ENCODE measurements at regions not wholly inside any gene's neighbourhood (a gene's known extent, or its start where the extent isn't known, plus 50 kb on each side); places are given as distances from the start of the nearest gene placed in this dataset.

- no peak overlapping the region for H3K4me3 Mint-ChIP-seq
- peaks cover 2 to 7% (median 4%) of the 10 kb centered on the region in 5 donors for H3K9me3 Mint-ChIP-seq
- H3K27me3 Mint-ChIP-seq = peaks cover 0 to 7% of the 10 kb centered on the region in 2 donors
- H3K36me3 Mint-ChIP-seq = no peaks in the 10 kb centered on the region
- Histone ChIP-seq H3K36me3 (ENCODE audit: insufficient read depth, low read length) (no peaks in the 10 kb centered on the region), H3K9me3 (ENCODE audit: low read length) (no peaks in the 10 kb centered on the region), H3K4me3 (ENCODE audit: low read length) (no peak overlapping the region), H3K27ac (ENCODE audit: low read depth, low read length) (no peak overlapping the region), H3K27me3 (ENCODE audit: insufficient read depth, low read length, poor library complexity, severe bottlenecking) (no peaks in the 10 kb centered on the region), H3K4me1 (ENCODE audit: insufficient read depth, low read length) (no peaks in the 10 kb centered on the region)
- H3K4me1 Mint-ChIP-seq = no peaks in the 10 kb centered on the region
- DNase-seq = no peak
- no peak overlapping the region for H3K27ac Mint-ChIP-seq
- ChIA-PET CTCF (no interaction called here), POLR2A (no interaction called here)
Measured at GRCh38 chr5:61981886-61982285, 324.1 kb upstream of the KIF2A start.

GRCh38 chr5:61991430-61991829 is 314.6 kb upstream of the KIF2A start:
- no peak for DNase-seq
- H3K4me1 ChIP-seq (ENCODE audit: insufficient read depth, low read length) = no peaks in the 10 kb centered on the region
- no peak overlapping the region for H3K4me3 ChIP-seq (ENCODE audit: low read length)
- Mint-ChIP-seq H3K36me3 (no peaks in the 10 kb centered on the region), H3K9me3 (peaks cover 0 to 8% (median 3%) of the 10 kb centered on the region in 5 donors), H3K27ac (no peak overlapping the region), H3K4me3 (no peak overlapping the region), H3K4me1 (no peaks in the 10 kb centered on the region), H3K27me3 (peaks cover 0 to 1% of the 10 kb centered on the region in 2 donors)
- no peak overlapping the region for H3K27ac ChIP-seq (ENCODE audit: low read depth, low read length)
- ChIA-PET POLR2A (no interaction called here), CTCF (no interaction called here)
- H3K9me3 ChIP-seq (ENCODE audit: low read length) = no peaks in the 10 kb centered on the region
- no peaks in the 10 kb centered on the region for H3K27me3 ChIP-seq (ENCODE audit: insufficient read depth, low read length, poor library complexity, severe bottlenecking)
- H3K36me3 ChIP-seq (ENCODE audit: insufficient read depth, low read length) = no peaks in the 10 kb centered on the region

DNA sequence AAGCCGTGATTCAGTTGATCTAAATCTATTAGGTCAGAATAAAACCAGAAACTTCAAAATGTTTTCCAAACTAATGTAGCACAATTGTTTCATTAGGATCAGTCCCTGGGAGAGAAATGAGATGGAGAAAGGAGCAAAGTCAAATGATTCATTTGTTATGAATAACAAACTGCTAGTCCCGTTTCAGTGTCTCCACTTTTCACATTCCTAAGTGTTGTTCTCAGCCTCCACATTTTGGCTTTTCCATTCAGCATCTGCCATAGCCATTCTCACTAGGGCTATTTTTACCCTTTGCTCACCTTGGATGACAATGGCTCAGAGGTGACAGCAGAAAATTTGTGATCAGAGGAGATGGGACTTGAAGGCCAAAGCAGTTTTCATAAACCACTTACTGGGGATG is 314.1 kb upstream of the KIF2A start:
- ChIA-PET POLR2A (no interaction called here), CTCF (no interaction called here)
- Histone ChIP-seq H3K4me1 (ENCODE audit: insufficient read depth, low read length) (no peaks in the 10 kb centered on the region), H3K36me3 (ENCODE audit: insufficient read depth, low read length) (no peaks in the 10 kb centered on the region), H3K4me3 (ENCODE audit: low read length) (no peak overlapping the region), H3K27me3 (ENCODE audit: insufficient read depth, low read length, poor library complexity, severe bottlenecking) (no peaks in the 10 kb centered on the region), H3K9me3 (ENCODE audit: low read length) (no peaks in the 10 kb centered on the region), H3K27ac (ENCODE audit: low read depth, low read length) (no peak overlapping the region)
- Mint-ChIP-seq H3K9me3 (peaks cover 0 to 5% (median 2%) of the 10 kb centered on the region in 5 donors), H3K4me1 (no peaks in the 10 kb centered on the region), H3K27ac (no peak overlapping the region), H3K4me3 (no peak overlapping the region), H3K36me3 (no peaks in the 10 kb centered on the region), H3K27me3 (peaks cover 0 to 1% of the 10 kb centered on the region in 2 donors)
- DNase-seq = no peak

DNA sequence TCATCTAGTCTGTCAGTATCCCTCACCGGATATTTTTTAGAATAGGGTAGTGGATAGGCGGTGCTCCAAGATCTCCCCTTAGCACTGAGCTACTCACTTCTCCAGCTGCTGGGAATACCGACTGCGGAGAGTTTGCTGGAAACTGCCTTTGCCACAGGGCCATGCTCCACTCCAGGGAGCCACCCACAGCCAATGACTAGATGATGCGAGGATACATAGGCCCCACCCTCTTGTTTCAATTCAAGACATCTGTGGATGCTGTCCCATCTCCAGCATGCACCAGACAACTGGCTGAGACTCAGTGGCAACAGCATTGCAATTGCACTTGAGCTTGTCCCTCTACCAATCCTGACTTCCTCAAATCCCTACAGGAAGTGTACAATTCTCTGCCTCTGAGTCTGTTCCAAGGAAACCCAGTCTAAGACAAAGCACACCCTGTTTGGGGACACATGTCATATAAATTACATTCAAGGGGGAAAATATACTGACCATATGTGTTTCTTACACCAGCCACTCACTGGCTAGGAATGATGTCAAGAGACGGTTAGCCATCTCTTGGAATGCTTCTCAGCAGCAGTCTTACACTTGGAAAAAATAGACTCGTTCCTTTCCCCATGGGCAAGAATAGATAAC is 312.6 kb upstream of the KIF2A start:
- Histone ChIP-seq H3K4me3 (ENCODE audit: low read length) (no peak overlapping the region), H3K27ac (ENCODE audit: low read depth, low read length) (no peak overlapping the region), H3K36me3 (ENCODE audit: insufficient read depth, low read length) (no peaks in the 10 kb centered on the region), H3K4me1 (ENCODE audit: insufficient read depth, low read length) (no peaks in the 10 kb centered on the region), H3K9me3 (ENCODE audit: low read length) (no peaks in the 10 kb centered on the region), H3K27me3 (ENCODE audit: insufficient read depth, low read length, poor library complexity, severe bottlenecking) (no peaks in the 10 kb centered on the region)
- CTCF ChIA-PET = no interaction called here
- no peaks in the 10 kb centered on the region for H3K4me1 Mint-ChIP-seq
- peaks cover 0 to 1% of the 10 kb centered on the region in 2 donors for H3K27me3 Mint-ChIP-seq
- no peaks in the 10 kb centered on the region for H3K36me3 Mint-ChIP-seq
- POLR2A ChIA-PET = no interaction called here
- H3K27ac Mint-ChIP-seq = no peak overlapping the region
- H3K4me3 Mint-ChIP-seq = no peak overlapping the region
- DNase-seq = no peak
- H3K9me3 Mint-ChIP-seq = peaks cover 0 to 3% (median 0%) of the 10 kb centered on the region in 5 donors

- H3K4me3 ChIP-seq (ENCODE audit: low read length) = no peak overlapping the region
- no peaks in the 10 kb centered on the region for H3K36me3 Mint-ChIP-seq
- no peak overlapping the region for H3K27ac Mint-ChIP-seq
- H3K4me1 ChIP-seq (ENCODE audit: insufficient read depth, low read length) = no peaks in the 10 kb centered on the region
- ChIA-PET CTCF (no interaction called here), POLR2A (no interaction called here)
- no peaks in the 10 kb centered on the region for H3K9me3 ChIP-seq (ENCODE audit: low read length)
- no peak overlapping the region for H3K27ac ChIP-seq (ENCODE audit: low read depth, low read length)
- H3K9me3 Mint-ChIP-seq = no peaks in the 10 kb centered on the region
- no peaks in the 10 kb centered on the region for H3K27me3 ChIP-seq (ENCODE audit: insufficient read depth, low read length, poor library complexity, severe bottlenecking)
- H3K4me3 Mint-ChIP-seq = no peak overlapping the region
- H3K4me1 Mint-ChIP-seq = no peaks in the 10 kb centered on the region
- H3K27me3 Mint-ChIP-seq = no peaks in the 10 kb centered on the region
- H3K36me3 ChIP-seq (ENCODE audit: insufficient read depth, low read length) = no peaks in the 10 kb centered on the region
- no peak for DNase-seq
Measured at GRCh38 chr5:61994171-61994570, 311.8 kb upstream of the KIF2A start.

GRCh38 chr5:61995486-61995885 is 310.5 kb upstream of the KIF2A start:
- Histone ChIP-seq H3K4me3 (ENCODE audit: low read length) (no peak overlapping the region), H3K36me3 (ENCODE audit: insufficient read depth, low read length) (no peaks in the 10 kb centered on the region), H3K4me1 (ENCODE audit: insufficient read depth, low read length) (no peaks in the 10 kb centered on the region), H3K9me3 (ENCODE audit: low read length) (no peaks in the 10 kb centered on the region), H3K27ac (ENCODE audit: low read depth, low read length) (no peak overlapping the region), H3K27me3 (ENCODE audit: insufficient read depth, low read length, poor library complexity, severe bottlenecking) (no peaks in the 10 kb centered on the region)
- ChIA-PET POLR2A (no interaction called here), CTCF (no interaction called here)
- Mint-ChIP-seq H3K9me3 (no peaks in the 10 kb centered on the region), H3K27ac (no peak overlapping the region), H3K4me1 (no peaks in the 10 kb centered on the region), H3K27me3 (no peaks in the 10 kb centered on the region), H3K36me3 (no peaks in the 10 kb centered on the region), H3K4me3 (no peak overlapping the region)
- DNase-seq = no peak

GRCh38 chr5:61999371-61999770 is 306.6 kb upstream of the KIF2A start:
- peaks cover 0 to 3% of the 10 kb centered on the region in 2 donors for H3K27me3 Mint-ChIP-seq
- ChIA-PET CTCF (no interaction called here), POLR2A (no interaction called here)
- Histone ChIP-seq H3K4me3 (ENCODE audit: low read length) (no peak overlapping the region), H3K27ac (ENCODE audit: low read depth, low read length) (no peak overlapping the region), H3K27me3 (ENCODE audit: insufficient read depth, low read length, poor library complexity, severe bottlenecking) (no peaks in the 10 kb centered on the region), H3K9me3 (ENCODE audit: low read length) (no peaks in the 10 kb centered on the region), H3K4me1 (ENCODE audit: insufficient read depth, low read length) (no peaks in the 10 kb centered on the region), H3K36me3 (ENCODE audit: insufficient read depth, low read length) (no peaks in the 10 kb centered on the region)
- no peaks in the 10 kb centered on the region for H3K36me3 Mint-ChIP-seq
- no peak overlapping the region for H3K27ac Mint-ChIP-seq
- H3K9me3 Mint-ChIP-seq = no peaks in the 10 kb centered on the region
- H3K4me3 Mint-ChIP-seq = no peak overlapping the region
- no peaks in the 10 kb centered on the region for H3K4me1 Mint-ChIP-seq
- DNase-seq = no peak

- H3K27me3 ChIP-seq (ENCODE audit: insufficient read depth, low read length, poor library complexity, severe bottlenecking) = no peaks in the 10 kb centered on the region
- DNase-seq = no peak
- Mint-ChIP-seq H3K9me3 (peaks cover 0 to 1% (median 0%) of the 10 kb centered on the region in 5 donors), H3K4me3 (no peak overlapping the region), H3K27me3 (peaks cover 0 to 9% of the 10 kb centered on the region in 2 donors), H3K4me1 (no peaks in the 10 kb centered on the region), H3K36me3 (no peaks in the 10 kb centered on the region), H3K27ac (no peak overlapping the region)
- no peaks in the 10 kb centered on the region for H3K36me3 ChIP-seq (ENCODE audit: insufficient read depth, low read length)
- ChIA-PET POLR2A (no interaction called here), CTCF (no interaction called here)
- no peaks in the 10 kb centered on the region for H3K4me1 ChIP-seq (ENCODE audit: insufficient read depth, low read length)
- H3K9me3 ChIP-seq (ENCODE audit: low read length) = no peaks in the 10 kb centered on the region
- no peak overlapping the region for H3K27ac ChIP-seq (ENCODE audit: low read depth, low read length)
- no peak overlapping the region for H3K4me3 ChIP-seq (ENCODE audit: low read length)
Measured at GRCh38 chr5:62000646-62001045, 305.4 kb upstream of the KIF2A start.

GRCh38 chr5:62001640-62002039 is 304.4 kb upstream of the KIF2A start:
- H3K9me3 Mint-ChIP-seq = peaks cover 0 to 1% (median 0%) of the 10 kb centered on the region in 5 donors
- DNase-seq = no peak
- Histone ChIP-seq H3K27ac (ENCODE audit: low read depth, low read length) (no peak overlapping the region), H3K36me3 (ENCODE audit: insufficient read depth, low read length) (no peaks in the 10 kb centered on the region), H3K27me3 (ENCODE audit: insufficient read depth, low read length, poor library complexity, severe bottlenecking) (no peaks in the 10 kb centered on the region), H3K9me3 (ENCODE audit: low read length) (no peaks in the 10 kb centered on the region), H3K4me1 (ENCODE audit: insufficient read depth, low read length) (no peaks in the 10 kb centered on the region), H3K4me3 (ENCODE audit: low read length) (no peak overlapping the region)
- no peak overlapping the region for H3K4me3 Mint-ChIP-seq
- ChIA-PET CTCF (no interaction called here), POLR2A (no interaction called here)
- peaks cover 0 to 12% of the 10 kb centered on the region in 2 donors for H3K27me3 Mint-ChIP-seq
- H3K27ac Mint-ChIP-seq = no peak overlapping the region
- no peaks in the 10 kb centered on the region for H3K36me3 Mint-ChIP-seq
- H3K4me1 Mint-ChIP-seq = no peaks in the 10 kb centered on the region
